GM12878 (cell line): ENCODE measurements at regions not wholly inside any gene's neighbourhood (a gene's known extent, or its start where the extent isn't known, plus 50 kb on each side); places are given as distances from the start of the nearest gene placed in this dataset.

Source experiments
- CREB1 ChIP-seq: IDR thresholded peaks from 2 replicates; pipeline ENCODE4 v1.6.1; 2012; ENCODE audit warnings: low read depth, mild to moderate bottlenecking, inconsistent platforms
- CTCF ChIP-seq, 3 experiments: IDR thresholded peaks in 2 of 3; conservative IDR thresholded peaks in 1 of 3; 2 replicates each; pipeline ENCODE4 v1.5.1; 2011; ENCODE audit warnings: low read depth in 3 of 3, low read length in 3 of 3, mild to moderate bottlenecking in 3 of 3, control low read depth in 2 of 3, moderate library complexity in 2 of 3, inconsistent platforms in 1 of 3, mixed read lengths in 1 of 3; ENCODE audit not compliant: control insufficient read depth in 2 of 3, insufficient read depth in 1 of 3; ENCODE audit errors: extremely low read depth in 1 of 3
- HDAC6 ChIP-seq: fragments of 200-600 bp; sonication (generic); IDR thresholded peaks from one replicate; pipeline ENCODE4 v1.8.0; 2017; ENCODE audit warnings: antibody characterized with exemption; ENCODE audit not compliant: unreplicated experiment
- MTA2 ChIP-seq: fragments of 450-650 bp; IDR thresholded peaks from 2 replicates; pipeline ENCODE4 v1.6.1; 2016; ENCODE audit warnings: low read depth, mild to moderate bottlenecking, moderate library complexity
- TAF1 ChIP-seq: IDR thresholded peaks from 2 replicates; pipeline ENCODE4 v1.6.1; 2011; ENCODE audit warnings: mild to moderate bottlenecking, low read depth, low read length, borderline replicate concordance
- ZNF687 ChIP-seq: fragments of 450-650 bp; IDR thresholded peaks from 2 replicates; pipeline ENCODE4 v1.6.1; 2017; ENCODE audit warnings: mild to moderate bottlenecking, moderate library complexity
- TF ChIP-seq, protein P1 (sequence below): IDR thresholded peaks from 2 replicates; pipeline ENCODE4 v1.6.1; 2011; ENCODE audit warnings: low read depth, mild to moderate bottlenecking, low read length, moderate library complexity, borderline replicate concordance; ENCODE audit errors: extremely low read depth

DNA sequence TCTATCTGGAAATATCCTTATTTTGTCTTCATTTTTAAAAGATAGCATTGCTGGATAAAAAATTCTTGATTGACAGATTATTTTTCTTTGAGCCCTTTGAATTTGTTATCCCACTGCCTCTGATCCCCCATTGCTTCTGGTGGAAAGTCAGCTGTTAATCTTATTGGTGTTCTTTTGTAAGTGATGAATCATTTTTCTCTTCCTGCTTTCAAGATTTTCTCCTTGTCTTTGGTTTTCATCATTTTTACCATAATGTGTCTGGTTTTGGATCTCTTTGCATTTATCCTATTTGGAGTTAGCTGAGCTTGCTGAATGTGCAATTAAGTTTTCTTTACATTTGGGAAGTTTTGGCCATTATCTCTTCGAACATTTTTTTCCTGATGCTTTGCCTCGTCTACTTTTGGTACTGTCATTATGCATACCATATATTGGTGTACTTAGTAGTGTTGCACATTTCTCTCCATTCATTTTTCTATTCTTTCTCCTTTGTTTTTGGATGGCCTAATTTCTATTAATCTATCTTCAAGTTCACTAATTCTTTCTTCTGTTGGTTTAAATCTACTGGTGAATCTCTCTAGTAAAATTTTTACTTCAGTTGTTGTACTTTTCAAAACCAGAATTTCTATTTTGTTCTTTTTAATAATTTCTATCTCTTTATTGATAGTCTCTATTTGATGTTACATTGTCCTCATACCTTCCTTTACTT is 440.0 kb upstream of the PROK2 start (continued):
- peak; percentile 44; the same call in 1 of the 2 replicates for TF ChIP-seq ZNF687
- TF ChIP-seq CTCF (IDR thresholded peaks at IDR 0.05 in 2 of 3, conservative IDR thresholded peaks at IDR 0.05 in 1 of 3; ENCODE audit: control insufficient read depth in 2 of 3, extremely low read depth in 1 of 3, insufficient read depth in 1 of 3, low read depth in 3 of 3, low read length in 3 of 3), result no peak
- no peak for TF ChIP-seq CREB1
- TF ChIP-seq HDAC6, result no peak
- TF ChIP-seq MTA2, result no peak
- TF ChIP-seq, protein P1, sequence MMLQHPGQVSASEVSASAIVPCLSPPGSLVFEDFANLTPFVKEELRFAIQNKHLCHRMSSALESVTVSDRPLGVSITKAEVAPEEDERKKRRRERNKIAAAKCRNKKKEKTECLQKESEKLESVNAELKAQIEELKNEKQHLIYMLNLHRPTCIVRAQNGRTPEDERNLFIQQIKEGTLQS, result no peak
- TF ChIP-seq TAF1, result no peak
